NT2/D1 (cell line): ENCODE measurements at regions not wholly inside any gene's neighbourhood (a gene's known extent, or its start where the extent isn't known, plus 50 kb on each side); places are given as distances from the start of the nearest gene placed in this dataset.

Experiments
- SUZ12 ChIP-seq: IDR thresholded peaks from 2 replicates; pipeline ENCODE4 v1.6.1; 2011; ENCODE audit not compliant: insufficient read length, insufficient read depth; ENCODE audit errors: extremely low read depth
- YY1 ChIP-seq: IDR thresholded peaks from 2 replicates; pipeline ENCODE4 v1.6.1; 2011; ENCODE audit not compliant: insufficient read length, insufficient read depth
- ZNF274 ChIP-seq: IDR thresholded peaks from 2 replicates; pipeline ENCODE4 v1.6.1; 2011; ENCODE audit warnings: mild to moderate bottlenecking, low read depth, low read length

- no peak for TF ChIP-seq SUZ12
- no peak for TF ChIP-seq YY1
- TF ChIP-seq ZNF274: no peak
Observed at GRCh38 chr14:76595266-76595665, 166.0 kb upstream of the VASH1 start.
